GM23338 (cell line): ENCODE measurements at regions not wholly inside any gene's neighbourhood (a gene's known extent, or its start where the extent isn't known, plus 50 kb on each side); places are given as distances from the start of the nearest gene placed in this dataset.

Experiments used
- CREB1 ChIP-seq: fragments of 250-450 bp; sonication (Bioruptor Pico); IDR thresholded peaks from 2 replicates; pipeline ENCODE4 v1.5.0; 2020; ENCODE audit warnings: low read depth, mild to moderate bottlenecking, moderate library complexity
- CTCF ChIP-seq, 2 experiments: fragments of 200-600 bp in 1 of 2; sonication (generic) in 1 of 2; conservative IDR thresholded peaks; 2 replicates each; pipeline versions ENCODE4 v1.5.1 to v1.6.1; 2016 to 2017; ENCODE audit warnings: antibody characterized with exemption in 2 of 2, low read depth in 2 of 2, mild to moderate bottlenecking in 2 of 2, moderate library complexity in 1 of 2
- EZH2 ChIP-seq: fragments of 200-600 bp; sonication (generic); IDR thresholded peaks from one replicate; pipeline ENCODE4 v1.8.0; 2017; ENCODE audit warnings: antibody characterized with exemption, mild to moderate bottlenecking, low read depth; ENCODE audit not compliant: unreplicated experiment
- POLR2AphosphoS5 ChIP-seq: IDR thresholded peaks from 2 replicates; pipeline ENCODE4 v1.6.1; 2016; ENCODE audit warnings: antibody characterized with exemption, low read depth
- REST ChIP-seq: IDR thresholded peaks from one replicate; pipeline ENCODE4 v1.6.1; 2018; ENCODE audit warnings: antibody characterized with exemption; ENCODE audit not compliant: unreplicated experiment

- TF ChIP-seq CTCF (conservative IDR thresholded peaks at IDR 0.05; ENCODE audit: low read depth in 2 of 2), result no peak
- no peak for TF ChIP-seq POLR2AphosphoS5
- no peak for TF ChIP-seq CREB1
- TF ChIP-seq REST, result no peak
- TF ChIP-seq EZH2, result no peak
Measured at GRCh38 chr9:104264431-104264830, 170.3 kb downstream of the SMC2 start.
